ENCODE measurements at regions not wholly inside any gene's neighbourhood (a gene's known extent, or its start where the extent isn't known, plus 50 kb on each side); places are given as distances from the start of the nearest gene placed in this dataset.

DNA sequence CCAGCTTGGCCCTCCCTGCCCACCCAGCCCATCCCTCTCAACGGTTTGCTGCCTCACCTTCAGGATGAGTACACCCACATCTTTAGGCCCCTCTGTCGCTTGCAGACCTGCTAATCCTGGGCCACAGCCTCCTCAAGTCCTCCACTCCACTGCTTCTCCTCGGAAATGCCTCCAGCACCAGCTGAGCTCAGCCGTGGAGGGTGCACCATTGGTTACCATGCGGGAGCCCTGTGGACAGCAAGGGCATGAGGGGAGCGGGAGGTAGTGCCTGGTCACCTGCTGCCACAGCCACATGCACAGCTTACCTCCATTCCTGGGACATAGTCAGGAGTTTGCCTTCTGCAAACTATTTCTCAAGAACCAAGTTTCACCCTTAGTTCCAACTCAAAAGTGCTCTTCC is 286.3 kb upstream of the ZMIZ1 start:
- DNase-seq (no peak), ATAC-seq (no peak)
- Histone ChIP-seq H3K9me3 (no peaks in the 10 kb centered on the region), H3K27ac (no peak overlapping the region), H3K4me1 (peaks cover 10% of the 10 kb centered on the region), H3K27me3 (ENCODE audit: insufficient read depth in 3 of 3, low read length in 2 of 3) (no peaks in the 10 kb centered on the region), H3K4me3 (no peak overlapping the region), H3K36me3 (ENCODE audit: insufficient read depth in 1 of 2, low read depth in 1 of 2) (no peaks in the 10 kb centered on the region)
- TF ChIP-seq, protein P1, sequence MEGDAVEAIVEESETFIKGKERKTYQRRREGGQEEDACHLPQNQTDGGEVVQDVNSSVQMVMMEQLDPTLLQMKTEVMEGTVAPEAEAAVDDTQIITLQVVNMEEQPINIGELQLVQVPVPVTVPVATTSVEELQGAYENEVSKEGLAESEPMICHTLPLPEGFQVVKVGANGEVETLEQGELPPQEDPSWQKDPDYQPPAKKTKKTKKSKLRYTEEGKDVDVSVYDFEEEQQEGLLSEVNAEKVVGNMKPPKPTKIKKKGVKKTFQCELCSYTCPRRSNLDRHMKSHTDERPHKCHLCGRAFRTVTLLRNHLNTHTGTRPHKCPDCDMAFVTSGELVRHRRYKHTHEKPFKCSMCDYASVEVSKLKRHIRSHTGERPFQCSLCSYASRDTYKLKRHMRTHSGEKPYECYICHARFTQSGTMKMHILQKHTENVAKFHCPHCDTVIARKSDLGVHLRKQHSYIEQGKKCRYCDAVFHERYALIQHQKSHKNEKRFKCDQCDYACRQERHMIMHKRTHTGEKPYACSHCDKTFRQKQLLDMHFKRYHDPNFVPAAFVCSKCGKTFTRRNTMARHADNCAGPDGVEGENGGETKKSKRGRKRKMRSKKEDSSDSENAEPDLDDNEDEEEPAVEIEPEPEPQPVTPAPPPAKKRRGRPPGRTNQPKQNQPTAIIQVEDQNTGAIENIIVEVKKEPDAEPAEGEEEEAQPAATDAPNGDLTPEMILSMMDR (IDR thresholded peaks at IDR 0.05) = no peak
- 96 to 98% (median 97%) methylated on average over 6 of the region's 6 CpGs for WGBS, 3 donors
- intact Hi-C loops (cut with DNase I) = loop anchor here in 1 of 2 donors (10.0 kb wide), 1 partner anchor 412 kb away; no protein-coding TSS in a partner anchor

GRCh38 chr10:78783753-78784152 is 285.0 kb upstream of the ZMIZ1 start:
- 88 to 96% (median 94%) methylated on average over 3 of the region's 3 CpGs for WGBS, 3 donors
- TF ChIP-seq, protein P1 (IDR thresholded peaks at IDR 0.05) = no peak
- Histone ChIP-seq H3K27me3 (ENCODE audit: insufficient read depth in 3 of 3, low read length in 2 of 3) (no peaks in the 10 kb centered on the region), H3K4me3 (no peak overlapping the region), H3K27ac (no peak overlapping the region), H3K4me1 (no peaks in the 10 kb centered on the region), H3K36me3 (ENCODE audit: insufficient read depth in 1 of 2, low read depth in 1 of 2) (no peaks in the 10 kb centered on the region), H3K9me3 (no peaks in the 10 kb centered on the region)
- ATAC-seq (no peak), DNase-seq (no peak)
- intact Hi-C loops (cut with DNase I) = loop anchor here in 1 of 2 donors (10.0 kb wide), 1 partner anchor 411 kb away; no protein-coding TSS in a partner anchor

- intact Hi-C loops (cut with DNase I) = loop anchor here in 1 of 2 donors (10.0 kb wide), 1 partner anchor 410 kb away; no protein-coding TSS in a partner anchor
- H3K27me3 ChIP-seq (ENCODE audit: insufficient read depth in 3 of 3, low read length in 2 of 3) = no peaks in the 10 kb centered on the region
- TF ChIP-seq, protein P1 (IDR thresholded peaks at IDR 0.05) = no peak
- H3K9me3 ChIP-seq = no peaks in the 10 kb centered on the region
- no peak overlapping the region for H3K27ac ChIP-seq
- 24 to 34% (median 33%) methylated on average over 3 of the region's 3 CpGs for WGBS, 3 donors
- H3K4me1 ChIP-seq = no peaks in the 10 kb centered on the region
- DNase-seq = no peak
- peak in 1 of 4 donors; percentile 28 for ATAC-seq
- H3K36me3 ChIP-seq (ENCODE audit: insufficient read depth in 1 of 2, low read depth in 1 of 2) = no peaks in the 10 kb centered on the region
- no peak overlapping the region for H3K4me3 ChIP-seq
Observed at GRCh38 chr10:78784546-78784945, 284.2 kb upstream of the ZMIZ1 start.

- H3K27ac ChIP-seq = no peak overlapping the region
- WGBS, 3 donors = 46 to 65% (median 52%) methylated on average over 4 of the region's 4 CpGs
- ATAC-seq = no peak
Observed at GRCh38 chr10:78785066-78785465, 283.7 kb upstream of the ZMIZ1 start.

More at GRCh38 chr10:78785066-78785465, 283.7 kb upstream of the ZMIZ1 start:
- Histone ChIP-seq H3K4me1 (no peaks in the 10 kb centered on the region), H3K9me3 (no peaks in the 10 kb centered on the region), H3K4me3 (no peak overlapping the region), H3K27me3 (ENCODE audit: insufficient read depth in 3 of 3, low read length in 2 of 3) (no peaks in the 10 kb centered on the region), H3K36me3 (ENCODE audit: insufficient read depth in 1 of 2, low read depth in 1 of 2) (no peaks in the 10 kb centered on the region)
- DNase-seq = no peak
- intact Hi-C loops (cut with DNase I) = loop anchor here in 1 of 2 donors (10.0 kb wide), 1 partner anchor 410 kb away; no protein-coding TSS in a partner anchor
- TF ChIP-seq, protein P1 (IDR thresholded peaks at IDR 0.05) = no peak
